ENCODE measurements at regions not wholly inside any gene's neighbourhood (a gene's known extent, or its start where the extent isn't known, plus 50 kb on each side); places are given as distances from the start of the nearest gene placed in this dataset.

DNA sequence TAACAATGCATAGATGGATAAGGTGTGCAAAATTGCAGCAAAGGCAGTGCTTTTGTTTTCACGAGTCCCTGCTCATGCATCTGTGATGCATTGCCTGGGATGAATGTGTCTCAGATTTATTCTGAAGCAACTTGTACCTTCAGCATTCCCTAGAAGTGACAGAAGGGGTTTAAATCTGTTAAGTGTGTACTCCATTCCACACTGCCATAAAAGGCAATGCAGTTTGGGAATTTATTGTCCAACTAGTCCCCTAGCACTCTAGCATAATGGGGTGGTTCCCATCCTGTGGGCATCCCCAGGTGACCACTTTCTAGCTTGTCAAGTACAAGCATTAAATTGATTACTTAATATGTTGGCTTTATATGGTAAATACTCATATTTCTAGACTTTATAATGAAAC is 306.5 kb upstream of the CBLB start:
- TF ChIP-seq POLR2A (IDR thresholded peaks at IDR 0.05) (no peak), EP300 (IDR thresholded peaks at IDR 0.05; ENCODE audit: low read depth) (no peak), POLR2AphosphoS5 (IDR thresholded peaks at IDR 0.05) (no peak)
- TF ChIP-seq, protein P1, sequence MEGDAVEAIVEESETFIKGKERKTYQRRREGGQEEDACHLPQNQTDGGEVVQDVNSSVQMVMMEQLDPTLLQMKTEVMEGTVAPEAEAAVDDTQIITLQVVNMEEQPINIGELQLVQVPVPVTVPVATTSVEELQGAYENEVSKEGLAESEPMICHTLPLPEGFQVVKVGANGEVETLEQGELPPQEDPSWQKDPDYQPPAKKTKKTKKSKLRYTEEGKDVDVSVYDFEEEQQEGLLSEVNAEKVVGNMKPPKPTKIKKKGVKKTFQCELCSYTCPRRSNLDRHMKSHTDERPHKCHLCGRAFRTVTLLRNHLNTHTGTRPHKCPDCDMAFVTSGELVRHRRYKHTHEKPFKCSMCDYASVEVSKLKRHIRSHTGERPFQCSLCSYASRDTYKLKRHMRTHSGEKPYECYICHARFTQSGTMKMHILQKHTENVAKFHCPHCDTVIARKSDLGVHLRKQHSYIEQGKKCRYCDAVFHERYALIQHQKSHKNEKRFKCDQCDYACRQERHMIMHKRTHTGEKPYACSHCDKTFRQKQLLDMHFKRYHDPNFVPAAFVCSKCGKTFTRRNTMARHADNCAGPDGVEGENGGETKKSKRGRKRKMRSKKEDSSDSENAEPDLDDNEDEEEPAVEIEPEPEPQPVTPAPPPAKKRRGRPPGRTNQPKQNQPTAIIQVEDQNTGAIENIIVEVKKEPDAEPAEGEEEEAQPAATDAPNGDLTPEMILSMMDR (IDR thresholded peaks at IDR 0.05): no peak
- no peak overlapping the region for H3K27ac ChIP-seq
- in situ Hi-C loops (cut with MboI; ENCODE audit: low pct_ligation_motif_present in 1 of 4, low pct_unique_long_range_greater_than_20kb in 1 of 4, low sequenced_read_pairs in 3 of 4) (no loop called here), intact Hi-C loops (cut with DNase I; ENCODE audit: low total_unique reads) (no loop called here)
- no peaks in the 10 kb centered on the region for H3K36me3 ChIP-seq
- H3K4me1 ChIP-seq: peaks cover 0 to 4% (median 0%) of the 10 kb centered on the region in 4 donors
- 83% methylated on average over 1 of the region's 1 CpG; no CpG with 5 or more reads in 1 of the 2 donors for WGBS, 2 donors (ENCODE audit: low coverage in 1 of 2)
- H3K9me3 ChIP-seq: no peaks in the 10 kb centered on the region
- H3K4me3 ChIP-seq: no peak overlapping the region
- DNase-seq: no peak
- no peaks in the 10 kb centered on the region for H3K27me3 ChIP-seq

DNA sequence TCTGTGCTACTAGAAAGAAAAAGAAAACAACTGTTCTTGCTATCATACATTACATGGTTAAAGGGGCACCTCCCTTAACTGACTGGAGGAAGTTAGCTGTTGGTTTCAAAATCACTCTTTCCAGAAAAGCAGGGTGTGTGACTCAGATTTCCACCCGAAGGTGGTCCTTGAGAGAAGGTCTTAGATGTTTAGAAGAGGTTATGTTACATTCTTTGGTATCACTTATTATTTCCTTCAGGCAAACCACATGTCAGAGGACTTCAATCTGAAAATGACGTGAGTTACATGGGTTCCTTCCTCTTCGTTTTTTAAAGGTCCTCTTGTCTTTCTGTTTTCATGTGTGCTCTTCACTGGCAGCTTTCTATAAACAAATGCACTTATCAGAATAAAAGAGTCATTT is 307.9 kb upstream of the CBLB start:
- no peaks in the 10 kb centered on the region for H3K27me3 ChIP-seq
- TF ChIP-seq EP300 (IDR thresholded peaks at IDR 0.05; ENCODE audit: low read depth): no peak
- TF ChIP-seq POLR2AphosphoS5 (IDR thresholded peaks at IDR 0.05): no peak
- no peak for TF ChIP-seq POLR2A (IDR thresholded peaks at IDR 0.05)
- TF ChIP-seq, protein P1 (IDR thresholded peaks at IDR 0.05): no peak
- in situ Hi-C loops (cut with MboI; ENCODE audit: low pct_ligation_motif_present in 1 of 4, low pct_unique_long_range_greater_than_20kb in 1 of 4, low sequenced_read_pairs in 3 of 4): no loop called here
- H3K36me3 ChIP-seq: no peaks in the 10 kb centered on the region
- no peak overlapping the region for H3K4me3 ChIP-seq
- intact Hi-C loops (cut with DNase I; ENCODE audit: low total_unique reads): no loop called here
- DNase-seq: no peak
- peaks cover 0 to 4% (median 0%) of the 10 kb centered on the region in 4 donors for H3K4me1 ChIP-seq
- H3K9me3 ChIP-seq: no peaks in the 10 kb centered on the region
- H3K27ac ChIP-seq: no peak overlapping the region
- 27 to 32% methylated on average over 3 of the region's 3 CpGs for WGBS, 2 donors (ENCODE audit: low coverage in 1 of 2)

GRCh38 chr3:106182950-106183511 is 314.2 kb upstream of the CBLB start:
- DNase-seq: no peak
- in situ Hi-C loops (cut with MboI; ENCODE audit: low pct_ligation_motif_present in 1 of 4, low pct_unique_long_range_greater_than_20kb in 1 of 4, low sequenced_read_pairs in 3 of 4): no loop called here
- no peak for TF ChIP-seq POLR2A (IDR thresholded peaks at IDR 0.05)
- Histone ChIP-seq H3K9me3 (no peaks in the 10 kb centered on the region), H3K4me1 (peaks cover 0 to 8% (median 0%) of the 10 kb centered on the region in 4 donors), H3K27ac (no peak overlapping the region), H3K27me3 (no peaks in the 10 kb centered on the region), H3K4me3 (no peak overlapping the region), H3K36me3 (no peaks in the 10 kb centered on the region)
- intact Hi-C loops (cut with DNase I; ENCODE audit: low total_unique reads): loop anchor here (10.0 kb wide), 1 partner anchor 92 kb away; no protein-coding TSS in a partner anchor
- 91 to 100% methylated on average over 2 to 5 of the region's 5 CpGs for WGBS, 2 donors (ENCODE audit: low coverage in 1 of 2)

- WGBS, 2 donors (ENCODE audit: low coverage in 1 of 2): 67 to 90% methylated on average over 1 of the region's 1 CpG
- Histone ChIP-seq H3K4me1 (peaks cover 0 to 8% (median 0%) of the 10 kb centered on the region in 4 donors), H3K4me3 (no peak overlapping the region), H3K36me3 (no peaks in the 10 kb centered on the region), H3K27me3 (no peaks in the 10 kb centered on the region), H3K9me3 (no peaks in the 10 kb centered on the region), H3K27ac (no peak overlapping the region)
- intact Hi-C loops (cut with DNase I; ENCODE audit: low total_unique reads): loop anchor here (10.0 kb wide), 1 partner anchor 91 kb away; no protein-coding TSS in a partner anchor
- in situ Hi-C loops (cut with MboI; ENCODE audit: low pct_ligation_motif_present in 1 of 4, low pct_unique_long_range_greater_than_20kb in 1 of 4, low sequenced_read_pairs in 3 of 4): no loop called here
- DNase-seq: no peak
- TF ChIP-seq, protein P1 (IDR thresholded peaks at IDR 0.05): no peak
- no peak for TF ChIP-seq POLR2AphosphoS5 (IDR thresholded peaks at IDR 0.05)
- no peak for TF ChIP-seq POLR2A (IDR thresholded peaks at IDR 0.05)
- no peak for TF ChIP-seq EP300 (IDR thresholded peaks at IDR 0.05; ENCODE audit: low read depth)
These were observed 315.1 kb upstream of the CBLB start for GRCh38 chr3:106183762-106184391.

Measured in transverse colon (tissue), 4 donors.